ENCODE measurements at regions not wholly inside any gene's neighbourhood (a gene's known extent, or its start where the extent isn't known, plus 50 kb on each side); places are given as distances from the start of the nearest gene placed in this dataset.
"Not testable (repeated sequence)": the region's sequence is repeated elsewhere in the genome, so short reads cannot be mapped to it uniquely, and the experiment has no call there.

DNA sequence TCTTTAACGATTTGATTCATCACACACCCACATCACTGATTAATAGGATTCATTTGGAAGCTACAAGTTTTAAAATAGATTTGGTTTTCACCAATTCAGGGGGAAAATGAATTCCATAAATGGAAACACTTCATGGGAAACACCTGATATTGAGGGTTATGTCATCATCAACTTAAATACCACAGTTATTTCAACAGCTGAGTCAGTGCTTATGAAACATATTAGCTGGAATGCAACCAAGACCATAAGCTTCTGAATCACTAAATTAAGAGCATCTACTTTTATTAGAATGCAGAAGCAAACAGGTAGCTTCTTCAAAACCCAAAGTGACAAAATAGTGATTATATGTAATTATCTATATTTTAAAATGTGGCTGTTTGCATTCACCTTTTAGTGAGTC, 207.8 kb upstream of the DCAF8L1 start:
- DNase-seq (ENCODE audit: low read depth in 3 of 3), result no peak

DNA sequence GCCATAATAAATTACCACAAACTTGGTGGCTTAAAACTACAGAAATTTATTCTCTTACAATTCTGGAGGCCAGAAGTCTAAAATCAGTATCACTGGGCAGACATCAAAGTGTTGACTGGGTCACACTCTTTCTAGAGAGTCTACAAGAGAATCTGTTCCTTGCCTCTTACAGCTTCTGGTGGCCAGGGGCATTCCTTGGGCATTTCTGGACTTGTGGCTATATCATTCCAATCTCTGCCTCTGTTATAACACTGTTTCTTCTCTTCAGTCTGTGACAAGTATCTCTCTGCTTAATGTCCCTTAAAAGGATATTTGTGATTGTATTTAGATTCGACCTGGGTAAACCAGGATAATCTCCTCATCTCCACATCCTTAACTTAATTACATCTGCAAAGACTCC, 207.3 kb upstream of the DCAF8L1 start:
- DNase-seq (ENCODE audit: low read depth in 3 of 3), result no peak

DNA sequence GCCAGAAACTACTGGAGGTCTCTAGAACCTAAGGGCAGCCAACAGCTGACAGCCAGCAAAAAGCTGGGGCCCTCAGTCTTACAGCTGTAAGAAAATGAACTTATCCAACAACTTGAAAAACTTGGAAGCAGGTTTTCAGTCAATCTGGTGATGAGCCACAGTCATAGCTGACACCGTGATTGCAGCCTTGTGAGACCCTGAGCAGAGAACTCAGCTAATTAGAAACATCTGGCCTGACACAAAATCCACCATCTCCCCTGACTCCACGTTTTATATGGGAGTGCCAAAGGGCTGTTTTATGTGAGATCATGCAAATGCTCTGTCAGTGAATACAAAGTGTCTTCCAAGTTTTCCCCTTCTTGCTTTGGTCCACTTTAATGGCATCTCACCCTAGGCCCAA, 198.8 kb upstream of the DCAF8L1 start:
- DNase-seq (ENCODE audit: low read depth in 3 of 3), result no peak

GRCh38 chrX:28178206-28178605, 197.0 kb upstream of the DCAF8L1 start:
- DNase-seq (ENCODE audit: low read depth in 3 of 3), result no peak

DNA sequence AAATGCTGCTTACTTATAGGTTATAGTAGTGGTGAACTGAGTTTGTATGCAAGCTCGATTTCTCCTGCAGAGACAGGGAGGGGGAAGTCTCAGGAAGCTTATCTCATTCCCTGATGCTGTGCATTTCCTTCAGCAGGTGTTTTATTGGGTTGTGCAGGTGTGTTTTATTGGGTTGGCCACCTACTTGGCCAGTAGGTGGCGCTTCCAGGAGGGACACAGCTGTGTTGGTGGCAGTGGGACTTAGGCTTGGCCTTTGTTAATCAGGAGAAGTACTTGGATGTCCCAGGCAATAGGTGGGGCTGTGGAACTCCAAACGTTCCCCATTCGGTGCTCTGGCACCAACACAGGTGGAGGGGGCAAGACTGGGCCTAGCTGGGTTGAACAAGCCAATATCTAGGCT, 196.0 kb upstream of the DCAF8L1 start:
- DNase-seq (ENCODE audit: low read depth in 3 of 3), result peak in 1 of 3 donors; percentile 4

- no peak for DNase-seq (ENCODE audit: low read depth in 3 of 3)
These were observed 189.5 kb upstream of the DCAF8L1 start for GRCh38 chrX:28170713-28171112.

GRCh38 chrX:28158019-28158777, 176.9 kb upstream of the DCAF8L1 start:
- DNase-seq (ENCODE audit: low read depth in 3 of 3), result no peak

GRCh38 chrX:28152263-28152662, 171.0 kb upstream of the DCAF8L1 start:
- not testable (repeated sequence) for DNase-seq (ENCODE audit: low read depth in 3 of 3)

GRCh38 chrX:28135378-28136047, 154.3 kb upstream of the DCAF8L1 start:
- DNase-seq (ENCODE audit: low read depth in 3 of 3), result no peak

DNA sequence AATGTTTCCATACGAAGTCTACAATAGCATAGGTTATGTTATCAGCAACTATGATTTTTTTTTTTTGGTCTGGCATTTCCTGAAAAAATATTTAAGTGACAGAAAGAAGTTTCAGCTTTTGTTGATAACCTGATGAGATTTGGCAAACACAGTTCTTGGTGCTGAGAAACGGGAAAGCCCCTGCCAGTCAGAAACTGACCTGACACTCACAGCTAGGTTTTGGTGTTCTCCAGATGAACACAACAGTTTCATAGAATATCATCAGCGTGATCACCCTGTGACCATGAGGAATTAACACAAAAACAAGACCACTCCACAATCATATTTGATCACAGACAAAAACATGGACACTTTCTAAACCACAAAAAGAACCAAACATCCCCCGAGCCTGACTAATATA, 152.5 kb upstream of the DCAF8L1 start:
- DNase-seq (ENCODE audit: low read depth in 3 of 3), result no peak

GRCh38 chrX:28127662-28128061, 146.4 kb upstream of the DCAF8L1 start:
- DNase-seq (ENCODE audit: low read depth in 3 of 3), result no peak

GRCh38 chrX:28126886-28127285, 145.6 kb upstream of the DCAF8L1 start:
- no peak for DNase-seq (ENCODE audit: low read depth in 3 of 3)

DNA sequence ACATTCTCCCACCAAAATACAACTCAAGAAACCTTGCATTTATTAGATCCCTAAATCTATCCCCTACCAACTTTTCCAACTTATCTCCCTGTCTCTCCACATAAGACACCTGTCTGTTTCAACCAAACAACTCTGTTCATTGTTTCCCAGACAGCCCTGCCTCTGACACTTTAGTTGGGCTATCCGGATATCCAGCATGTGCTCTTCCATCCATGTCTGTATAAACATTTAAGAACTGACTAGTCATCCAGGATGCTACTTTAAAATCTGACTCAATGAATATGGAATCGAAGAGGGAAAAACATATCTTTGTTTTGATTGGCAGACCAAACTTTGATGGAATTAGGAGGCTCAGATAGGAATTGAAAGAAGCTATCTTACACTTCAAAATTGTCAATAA, 143.2 kb upstream of the DCAF8L1 start:
- no peak for DNase-seq (ENCODE audit: low read depth in 3 of 3)

- not testable (repeated sequence) for DNase-seq (ENCODE audit: low read depth in 3 of 3)
These were observed 139.5 kb upstream of the DCAF8L1 start for GRCh38 chrX:28120580-28121245.

DNA sequence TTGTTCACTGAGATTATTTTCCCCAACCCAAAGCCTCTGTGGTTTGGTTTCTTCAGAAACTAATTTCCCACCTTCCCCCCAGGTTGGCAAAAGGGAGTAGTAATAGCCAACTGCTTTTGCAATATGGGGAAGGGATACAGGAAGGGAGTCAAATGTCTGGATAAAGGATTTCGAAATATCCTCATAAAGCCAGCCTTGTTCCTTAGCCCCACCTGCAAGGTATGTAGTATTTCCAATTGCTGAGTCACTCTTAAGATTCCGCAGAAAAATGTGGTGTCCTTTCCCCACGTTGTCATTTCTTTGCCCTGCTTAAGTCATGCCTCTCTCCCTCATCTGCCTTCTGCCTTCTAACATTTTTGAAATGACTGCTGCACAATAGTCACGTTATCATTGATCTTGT, 138.8 kb upstream of the DCAF8L1 start:
- DNase-seq (ENCODE audit: low read depth in 3 of 3), result no peak

- no peak for DNase-seq (ENCODE audit: low read depth in 3 of 3)
These were observed 127.1 kb upstream of the DCAF8L1 start for GRCh38 chrX:28108186-28108945.

GRCh38 chrX:28099166-28099565, 117.9 kb upstream of the DCAF8L1 start:
- DNase-seq (ENCODE audit: low read depth in 3 of 3), result no peak

- no peak for DNase-seq (ENCODE audit: low read depth in 3 of 3)
These were observed 104.4 kb upstream of the DCAF8L1 start for GRCh38 chrX:28085653-28086052.

DNA sequence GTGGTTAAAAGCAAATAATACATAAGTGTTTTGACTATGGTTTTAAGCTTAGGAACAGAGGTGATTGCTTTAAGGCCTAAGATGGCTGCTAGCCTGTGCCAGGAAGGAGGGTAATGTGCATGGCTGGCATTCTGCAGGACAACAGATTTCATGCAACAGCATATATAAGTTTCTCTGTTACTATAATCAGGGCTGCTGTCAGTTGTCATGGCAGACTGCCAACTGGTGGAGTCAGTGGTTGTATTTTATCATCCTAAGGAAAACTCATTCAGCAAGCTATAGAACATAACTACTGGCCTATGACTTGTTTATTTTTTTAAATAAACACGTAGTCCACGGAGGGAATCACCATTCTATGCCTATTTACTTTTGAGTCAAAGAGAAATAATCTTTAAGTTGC, 77.7 kb upstream of the DCAF8L1 start:
- DNase-seq (ENCODE audit: low read depth in 3 of 3), result no peak

GRCh38 chrX:28042826-28043564, 61.7 kb upstream of the DCAF8L1 start:
- no peak for DNase-seq (ENCODE audit: low read depth in 3 of 3)

GRCh38 chrX:28042260-28042659, 61.0 kb upstream of the DCAF8L1 start:
- DNase-seq (ENCODE audit: low read depth in 3 of 3), result no peak

- DNase-seq (ENCODE audit: low read depth in 3 of 3), result no peak
These were observed 58.0 kb upstream of the DCAF8L1 start for GRCh38 chrX:28039258-28039657.
